ENCODE measurements at regions not wholly inside any gene's neighbourhood (a gene's known extent, or its start where the extent isn't known, plus 50 kb on each side); places are given as distances from the start of the nearest gene placed in this dataset.

GRCh38 chrX:69232945-69233344 lies 67.7 kb upstream of the PJA1 start:
- in situ Hi-C loops (cut with HindIII; ENCODE audit: low pct_unique_long_range_greater_than_20kb, low sequenced_read_pairs) (no loop called here), intact Hi-C loops (cut with micrococcal nuclease; ENCODE audit: unreplicated experiment) (no loop called here)
- CTCF ChIA-PET: interaction anchor here (0.6 kb wide), 1 partner anchor 53 kb away, joined by 6 read pairs; no protein-coding TSS in a partner anchor
- Histone ChIP-seq H3K36me3 (ENCODE audit: control insufficient read depth, insufficient read depth, low read length) (no peaks in the 10 kb centered on the region), H3K27ac (ENCODE audit: low read length) (no peak overlapping the region), H3K27me3 (ENCODE audit: control insufficient read depth, insufficient read depth, low read length) (no peaks in the 10 kb centered on the region; the same call in 1 of the 2 replicates), H3K9me3 (ENCODE audit: control insufficient read depth, insufficient read depth, low read depth, low read length) (no peaks in the 10 kb centered on the region), H3K4me3 (ENCODE audit: low read depth in 2 of 2, low read length in 2 of 2) (no peak overlapping the region), H3K4me1 (ENCODE audit: control insufficient read depth, insufficient read depth, low read length) (no peaks in the 10 kb centered on the region)
- ATAC-seq (no peak), DNase-seq (ENCODE audit: low read depth, low spot score) (no peak)
- no TSS peak for BruUV-seq (replicated peaks)
- no peak for TF ChIP-seq SIN3A (IDR thresholded peaks at IDR 0.05; ENCODE audit: borderline replicate concordance, insufficient read depth, low read depth, low read length)
- TF ChIP-seq REST (IDR thresholded peaks at IDR 0.05; ENCODE audit: insufficient read depth in 1 of 2, low read depth in 2 of 2, low read length in 1 of 2): no peak
- no peak for TF ChIP-seq CTCF (IDR thresholded peaks at IDR 0.05)
- no peak for TF ChIP-seq POLR2AphosphoS5 (IDR thresholded peaks at IDR 0.05; ENCODE audit: low read depth, low read length)
- no peak for TF ChIP-seq TCF7L2 (IDR thresholded peaks at IDR 0.05; ENCODE audit: low read depth, low read length)
- POLR2A ChIA-PET: no interaction called here

- DNase-seq (ENCODE audit: low read depth, low spot score) (no peak), ATAC-seq (no peak)
- H3K9me3 ChIP-seq (ENCODE audit: control insufficient read depth, insufficient read depth, low read depth, low read length): no peaks in the 10 kb centered on the region
- H3K27me3 ChIP-seq (ENCODE audit: control insufficient read depth, insufficient read depth, low read length): no peaks in the 10 kb centered on the region; the same call in 1 of the 2 replicates
- TF ChIP-seq POLR2AphosphoS5 (IDR thresholded peaks at IDR 0.05; ENCODE audit: low read depth, low read length): no peak
- no peak for TF ChIP-seq CTCF (IDR thresholded peaks at IDR 0.05)
- no peak for TF ChIP-seq REST (IDR thresholded peaks at IDR 0.05; ENCODE audit: insufficient read depth in 1 of 2, low read depth in 2 of 2, low read length in 1 of 2)
- no peak for TF ChIP-seq SIN3A (IDR thresholded peaks at IDR 0.05; ENCODE audit: borderline replicate concordance, insufficient read depth, low read depth, low read length)
- TF ChIP-seq TCF7L2 (IDR thresholded peaks at IDR 0.05; ENCODE audit: low read depth, low read length): no peak
- in situ Hi-C loops (cut with HindIII; ENCODE audit: low pct_unique_long_range_greater_than_20kb, low sequenced_read_pairs): no loop called here
- no peak overlapping the region for H3K4me3 ChIP-seq (ENCODE audit: low read depth in 2 of 2, low read length in 2 of 2)
- H3K4me1 ChIP-seq (ENCODE audit: control insufficient read depth, insufficient read depth, low read length): no peaks in the 10 kb centered on the region
- no TSS peak for BruUV-seq (replicated peaks)
- H3K27ac ChIP-seq (ENCODE audit: low read length): no peak overlapping the region
- intact Hi-C loops (cut with micrococcal nuclease; ENCODE audit: unreplicated experiment): no loop called here
- H3K36me3 ChIP-seq (ENCODE audit: control insufficient read depth, insufficient read depth, low read length): no peaks in the 10 kb centered on the region
- ChIA-PET POLR2A (no interaction called here), CTCF (no interaction called here)
These were observed 66.7 kb upstream of the PJA1 start for GRCh38 chrX:69231903-69232302.
